ENCODE measurements at regions not wholly inside any gene's neighbourhood (a gene's known extent, or its start where the extent isn't known, plus 50 kb on each side); places are given as distances from the start of the nearest gene placed in this dataset.

GRCh38 chr22:25493794-25494193 lies 70.7 kb upstream of the GRK3 start:
- H3K27ac Mint-ChIP-seq = peak overlapping the region; percentile 57
- TF ChIP-seq, protein P1, sequence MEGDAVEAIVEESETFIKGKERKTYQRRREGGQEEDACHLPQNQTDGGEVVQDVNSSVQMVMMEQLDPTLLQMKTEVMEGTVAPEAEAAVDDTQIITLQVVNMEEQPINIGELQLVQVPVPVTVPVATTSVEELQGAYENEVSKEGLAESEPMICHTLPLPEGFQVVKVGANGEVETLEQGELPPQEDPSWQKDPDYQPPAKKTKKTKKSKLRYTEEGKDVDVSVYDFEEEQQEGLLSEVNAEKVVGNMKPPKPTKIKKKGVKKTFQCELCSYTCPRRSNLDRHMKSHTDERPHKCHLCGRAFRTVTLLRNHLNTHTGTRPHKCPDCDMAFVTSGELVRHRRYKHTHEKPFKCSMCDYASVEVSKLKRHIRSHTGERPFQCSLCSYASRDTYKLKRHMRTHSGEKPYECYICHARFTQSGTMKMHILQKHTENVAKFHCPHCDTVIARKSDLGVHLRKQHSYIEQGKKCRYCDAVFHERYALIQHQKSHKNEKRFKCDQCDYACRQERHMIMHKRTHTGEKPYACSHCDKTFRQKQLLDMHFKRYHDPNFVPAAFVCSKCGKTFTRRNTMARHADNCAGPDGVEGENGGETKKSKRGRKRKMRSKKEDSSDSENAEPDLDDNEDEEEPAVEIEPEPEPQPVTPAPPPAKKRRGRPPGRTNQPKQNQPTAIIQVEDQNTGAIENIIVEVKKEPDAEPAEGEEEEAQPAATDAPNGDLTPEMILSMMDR (IDR thresholded peaks at IDR 0.05; ENCODE audit: unreplicated experiment) = no peak
- peaks cover 20% of the 10 kb centered on the region for H3K4me1 Mint-ChIP-seq
- H3K4me3 Mint-ChIP-seq = no peak overlapping the region
- H3K36me3 Mint-ChIP-seq = peaks cover 53% of the 10 kb centered on the region
- no peaks in the 10 kb centered on the region for H3K27me3 Mint-ChIP-seq (ENCODE audit: low read depth)
- H3K9me3 Mint-ChIP-seq = peaks cover 5% of the 10 kb centered on the region
- DNase-seq (ENCODE audit: low spot score in 2 of 2, unreplicated experiment in 2 of 2) = no peak

GRCh38 chr22:25494774-25495173 lies 69.7 kb upstream of the GRK3 start:
- Mint-ChIP-seq H3K4me1 (peaks cover 20% of the 10 kb centered on the region), H3K27me3 (ENCODE audit: low read depth) (no peaks in the 10 kb centered on the region), H3K36me3 (peaks cover 45% of the 10 kb centered on the region), H3K4me3 (no peak overlapping the region), H3K9me3 (peaks cover 4% of the 10 kb centered on the region), H3K27ac (no peak overlapping the region)
- TF ChIP-seq, protein P1 (IDR thresholded peaks at IDR 0.05; ENCODE audit: unreplicated experiment) = no peak
- no peak for DNase-seq (ENCODE audit: low spot score in 2 of 2, unreplicated experiment in 2 of 2)

- no peaks in the 10 kb centered on the region for H3K27me3 Mint-ChIP-seq (ENCODE audit: low read depth)
- DNase-seq (ENCODE audit: low spot score in 2 of 2, unreplicated experiment in 2 of 2) = no peak
- no peak overlapping the region for H3K27ac Mint-ChIP-seq
- peaks cover 20% of the 10 kb centered on the region for H3K4me1 Mint-ChIP-seq
- peaks cover 40% of the 10 kb centered on the region for H3K36me3 Mint-ChIP-seq
- H3K9me3 Mint-ChIP-seq = no peaks in the 10 kb centered on the region
- no peak overlapping the region for H3K4me3 Mint-ChIP-seq
- TF ChIP-seq, protein P1 (IDR thresholded peaks at IDR 0.05; ENCODE audit: unreplicated experiment) = no peak
Observed at GRCh38 chr22:25495285-25495684, 69.2 kb upstream of the GRK3 start.

DNA sequence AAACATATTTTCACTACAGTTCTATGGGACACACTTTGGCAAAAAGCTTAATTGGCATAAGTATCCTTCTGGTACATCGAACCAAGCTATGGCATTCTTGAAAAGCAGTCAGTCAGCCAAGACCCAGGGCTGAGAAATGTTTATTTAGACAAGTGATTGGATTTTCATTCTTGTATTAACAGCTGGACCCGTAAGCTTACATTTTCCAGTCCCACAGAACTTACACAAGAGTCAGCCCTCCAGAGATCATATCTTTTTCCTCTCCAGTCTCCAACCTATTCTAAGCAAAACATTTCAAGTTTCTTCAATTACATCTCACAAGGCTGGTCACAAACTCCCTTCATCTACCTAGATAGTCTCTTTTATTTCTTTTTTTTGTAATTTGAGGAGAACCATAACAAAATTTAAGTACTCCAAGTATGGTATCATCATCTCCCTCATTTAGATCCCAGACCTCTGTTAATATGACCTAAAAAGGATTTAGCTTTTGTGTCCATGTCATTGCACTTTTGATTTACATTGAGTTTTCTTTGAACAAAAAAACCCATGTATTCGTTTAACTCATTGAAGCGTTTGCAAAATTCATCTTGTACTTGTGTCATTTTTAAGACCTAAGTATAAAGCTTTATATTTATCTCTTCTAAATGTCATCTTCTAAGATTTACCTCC lies 67.9 kb upstream of the GRK3 start:
- Mint-ChIP-seq H3K27me3 (ENCODE audit: low read depth) (no peaks in the 10 kb centered on the region), H3K4me1 (peaks cover 20% of the 10 kb centered on the region), H3K27ac (no peak overlapping the region), H3K4me3 (no peak overlapping the region), H3K9me3 (no peaks in the 10 kb centered on the region), H3K36me3 (peaks cover 35% of the 10 kb centered on the region)
- no peak for DNase-seq (ENCODE audit: low spot score in 2 of 2, unreplicated experiment in 2 of 2)
- TF ChIP-seq, protein P1 (IDR thresholded peaks at IDR 0.05; ENCODE audit: unreplicated experiment) = no peak

GRCh38 chr22:25497181-25497641 lies 67.3 kb upstream of the GRK3 start:
- no peak for DNase-seq (ENCODE audit: low spot score in 2 of 2, unreplicated experiment in 2 of 2)
- H3K36me3 Mint-ChIP-seq = peaks cover 35% of the 10 kb centered on the region
- H3K27ac Mint-ChIP-seq = no peak overlapping the region
- H3K9me3 Mint-ChIP-seq = no peaks in the 10 kb centered on the region
- no peak overlapping the region for H3K4me3 Mint-ChIP-seq
- H3K27me3 Mint-ChIP-seq (ENCODE audit: low read depth) = no peaks in the 10 kb centered on the region
- TF ChIP-seq, protein P1 (IDR thresholded peaks at IDR 0.05; ENCODE audit: unreplicated experiment) = no peak
- H3K4me1 Mint-ChIP-seq = peaks cover 20% of the 10 kb centered on the region
